ENCODE measurements at regions not wholly inside any gene's neighbourhood (a gene's known extent, or its start where the extent isn't known, plus 50 kb on each side); places are given as distances from the start of the nearest gene placed in this dataset.

GRCh38 chr1:201636097-201636496 is 97.2 kb downstream of the NAV1 start:
- DNase-seq (no peak), ATAC-seq (no peak)
- Histone ChIP-seq H3K4me3 (no peak overlapping the region), H3K4me1 (peaks cover 4 to 88% (median 81%) of the 10 kb centered on the region in 12 donors), H3K9me3 (no peaks in the 10 kb centered on the region), H3K27me3 (no peaks in the 10 kb centered on the region), H3K27ac (peak overlapping the region in 3 of 12 donors; percentile 19 to 25 (median 20)), H3K36me3 (peaks cover 0 to 2% (median 0%) of the 10 kb centered on the region in 9 donors)
- 73 to 88% (median 83%) methylated on average over 2 of the region's 2 CpGs for WGBS, 4 donors
- intact Hi-C loops (cut with DNase I) = loop anchor here in 2 of 10 donors (5.0 to 10.0 kb wide), 2 partner anchors 69 to 71 kb away; no protein-coding TSS in a partner anchor
- no peak for TF ChIP-seq POLR2A (IDR thresholded peaks at IDR 0.05)
- TF ChIP-seq, protein P1, sequence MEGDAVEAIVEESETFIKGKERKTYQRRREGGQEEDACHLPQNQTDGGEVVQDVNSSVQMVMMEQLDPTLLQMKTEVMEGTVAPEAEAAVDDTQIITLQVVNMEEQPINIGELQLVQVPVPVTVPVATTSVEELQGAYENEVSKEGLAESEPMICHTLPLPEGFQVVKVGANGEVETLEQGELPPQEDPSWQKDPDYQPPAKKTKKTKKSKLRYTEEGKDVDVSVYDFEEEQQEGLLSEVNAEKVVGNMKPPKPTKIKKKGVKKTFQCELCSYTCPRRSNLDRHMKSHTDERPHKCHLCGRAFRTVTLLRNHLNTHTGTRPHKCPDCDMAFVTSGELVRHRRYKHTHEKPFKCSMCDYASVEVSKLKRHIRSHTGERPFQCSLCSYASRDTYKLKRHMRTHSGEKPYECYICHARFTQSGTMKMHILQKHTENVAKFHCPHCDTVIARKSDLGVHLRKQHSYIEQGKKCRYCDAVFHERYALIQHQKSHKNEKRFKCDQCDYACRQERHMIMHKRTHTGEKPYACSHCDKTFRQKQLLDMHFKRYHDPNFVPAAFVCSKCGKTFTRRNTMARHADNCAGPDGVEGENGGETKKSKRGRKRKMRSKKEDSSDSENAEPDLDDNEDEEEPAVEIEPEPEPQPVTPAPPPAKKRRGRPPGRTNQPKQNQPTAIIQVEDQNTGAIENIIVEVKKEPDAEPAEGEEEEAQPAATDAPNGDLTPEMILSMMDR (IDR thresholded peaks at IDR 0.05) = no peak

DNA sequence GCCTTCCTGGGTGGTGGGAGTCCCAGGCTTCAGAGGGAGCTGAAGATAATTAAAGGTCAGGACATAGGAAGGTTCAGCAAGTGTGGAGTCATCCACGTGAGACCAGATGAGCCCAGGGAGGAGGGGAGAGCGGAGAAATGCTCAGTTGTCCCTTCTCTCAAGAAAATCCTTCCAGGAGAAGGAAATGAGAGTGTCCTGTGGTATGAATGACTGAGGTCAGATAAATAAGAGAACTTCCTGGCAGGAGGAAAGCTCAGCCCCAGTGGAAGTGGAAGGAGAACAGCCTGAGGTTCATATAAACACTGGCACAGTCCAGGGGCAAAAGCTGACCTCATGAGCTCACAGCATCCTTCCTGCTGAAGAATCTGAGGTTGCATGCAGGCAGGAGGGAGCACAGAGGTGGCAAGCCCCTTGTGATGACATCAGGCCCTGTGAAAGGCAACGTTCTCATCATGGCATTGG is 97.6 kb downstream of the NAV1 start:
- intact Hi-C loops (cut with DNase I) = loop anchor here in 2 of 10 donors (5.0 to 10.0 kb wide), 2 partner anchors 69 to 72 kb away; no protein-coding TSS in a partner anchor
- WGBS, 4 donors = 41 to 69% (median 54%) methylated on average over 3 of the region's 3 CpGs
- no peak overlapping the region for H3K4me3 ChIP-seq
- peak overlapping the region in 3 of 12 donors; percentile 19 to 25 (median 20) for H3K27ac ChIP-seq
- no peaks in the 10 kb centered on the region for H3K9me3 ChIP-seq
- ATAC-seq = no peak
- peaks cover 4 to 93% (median 79%) of the 10 kb centered on the region in 12 donors for H3K4me1 ChIP-seq
- TF ChIP-seq, protein P1 (IDR thresholded peaks at IDR 0.05) = no peak
- no peak for TF ChIP-seq POLR2A (IDR thresholded peaks at IDR 0.05)
- H3K27me3 ChIP-seq = no peaks in the 10 kb centered on the region
- no peaks in the 10 kb centered on the region for H3K36me3 ChIP-seq
- DNase-seq = no peak

DNA sequence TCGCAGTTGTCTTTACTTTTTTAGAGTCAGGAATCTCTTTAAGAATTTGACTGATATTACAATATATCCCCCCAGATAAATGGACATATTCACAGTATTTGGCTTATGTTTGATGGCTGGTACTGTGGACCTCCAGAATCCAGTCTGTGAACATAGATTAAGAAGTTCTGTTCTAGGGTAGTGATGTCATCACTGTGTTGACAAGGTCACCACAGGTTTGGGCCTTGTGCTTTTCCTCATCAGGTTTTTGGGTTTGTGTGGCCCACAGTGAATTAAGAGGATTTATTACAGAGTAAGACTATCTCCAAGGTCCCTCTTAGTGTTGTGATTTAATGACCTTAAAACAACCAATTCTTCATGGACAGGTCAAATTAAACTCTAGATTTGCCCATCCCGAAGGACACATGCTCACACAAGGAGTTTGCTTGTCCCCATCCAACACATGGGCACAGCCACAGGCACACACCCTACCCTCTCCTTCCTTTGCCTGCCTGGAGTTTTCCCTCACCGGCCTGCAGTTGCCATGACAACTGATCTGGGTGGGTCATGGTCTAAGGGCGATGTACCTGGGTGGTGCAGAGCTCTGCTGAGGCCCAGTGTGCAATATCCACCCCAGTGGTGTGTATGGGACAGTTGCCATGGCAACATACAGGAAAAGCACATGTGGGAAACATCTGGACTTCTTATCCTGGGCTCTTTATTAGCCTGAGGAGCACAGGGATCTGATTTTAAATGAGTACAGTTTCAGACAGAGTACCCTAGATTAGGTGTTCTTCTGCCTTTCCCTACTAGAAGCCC is 98.6 kb downstream of the NAV1 start:
- H3K27ac ChIP-seq = peak overlapping the region in 3 of 12 donors; percentile 25 to 67 (median 50)
- no peaks in the 10 kb centered on the region for H3K9me3 ChIP-seq
- 67 to 80% (median 70%) methylated on average over 4 of the region's 4 CpGs for WGBS, 4 donors
- TF ChIP-seq, protein P1 (IDR thresholded peaks at IDR 0.05) = no peak
- TF ChIP-seq POLR2A (IDR thresholded peaks at IDR 0.05) = no peak
- H3K27me3 ChIP-seq = no peaks in the 10 kb centered on the region
- no peaks in the 10 kb centered on the region for H3K36me3 ChIP-seq
- peak in 3 of 5 donors; percentile 38 to 51 (median 47) for DNase-seq
- no peak overlapping the region for H3K4me3 ChIP-seq
- ATAC-seq = peak in 3 of 4 donors; percentile 11 to 39 (median 13)
- peaks cover 4 to 94% (median 77%) of the 10 kb centered on the region in 12 donors for H3K4me1 ChIP-seq
- intact Hi-C loops (cut with DNase I) = loop anchor here in 2 of 10 donors (5.0 to 10.0 kb wide), 2 partner anchors 70 to 73 kb away; no protein-coding TSS in a partner anchor

DNA sequence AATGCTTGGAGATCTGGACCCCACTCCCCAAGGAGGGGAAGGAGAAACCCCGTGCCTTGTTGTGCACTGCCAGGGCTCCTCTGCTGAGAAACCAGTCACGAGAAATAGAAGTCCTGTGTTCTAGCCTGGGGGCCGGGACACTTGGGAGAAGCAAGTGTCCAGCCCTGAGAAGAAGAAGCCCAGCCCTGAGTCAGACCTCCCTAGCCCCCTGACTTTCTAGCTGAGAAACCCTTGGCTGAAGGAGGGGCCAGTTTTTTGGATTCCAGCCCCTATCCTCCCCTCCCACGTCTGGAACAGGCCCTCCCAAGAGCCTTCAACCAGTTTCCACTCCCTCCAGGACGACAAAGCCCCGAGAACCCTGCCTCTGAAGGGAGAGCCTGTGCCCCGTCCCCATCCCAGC is 100.5 kb downstream of the NAV1 start:
- peak in 2 of 5 donors; percentile 23 to 52 for DNase-seq
- WGBS, 4 donors = 56 to 69% (median 61%) methylated on average over 7 of the region's 7 CpGs
- H3K27me3 ChIP-seq = no peaks in the 10 kb centered on the region
- peak overlapping the region in 10 of 12 donors; percentile 44 to 67 (median 60) for H3K27ac ChIP-seq
- H3K36me3 ChIP-seq = peaks cover 0 to 5% (median 0%) of the 10 kb centered on the region in 9 donors
- peaks cover 0 to 75% (median 58%) of the 10 kb centered on the region in 12 donors for H3K4me1 ChIP-seq
- H3K9me3 ChIP-seq = no peaks in the 10 kb centered on the region
- TF ChIP-seq POLR2A (IDR thresholded peaks at IDR 0.05) = no peak
- TF ChIP-seq, protein P1 (IDR thresholded peaks at IDR 0.05) = no peak
- intact Hi-C loops (cut with DNase I) = loop anchor here in 2 of 10 donors (5.0 to 10.0 kb wide), 2 partner anchors 72 to 75 kb away; no protein-coding TSS in a partner anchor
- peak in 3 of 4 donors; percentile 21 to 49 (median 40) for ATAC-seq
- H3K4me3 ChIP-seq = no peak overlapping the region
